Fibroblast of villous mesenchyme (primary cell): ENCODE measurements at regions not wholly inside any gene's neighbourhood (a gene's known extent, or its start where the extent isn't known, plus 50 kb on each side); places are given as distances from the start of the nearest gene placed in this dataset.
"Not testable (repeated sequence)": the region's sequence is repeated elsewhere in the genome, so short reads cannot be mapped to it uniquely, and the experiment has no call there.

Experiments used
- DNase-seq: peaks from one replicate; pipeline ENCODE4 v3.0.0-alpha.2; 2010; ENCODE audit warnings: low read depth
- H3K4me3 ChIP-seq: 2 replicates; pipeline ENCODE4 v1.5.1; 2011; ENCODE audit warnings: low read depth, mild to moderate bottlenecking, low read length
- TF ChIP-seq, protein P1 (sequence below): IDR thresholded peaks from 2 replicates; pipeline ENCODE4 v1.5.1; 2012; ENCODE audit warnings: low read depth, mild to moderate bottlenecking, low read length; ENCODE audit not compliant: insufficient read depth

DNA sequence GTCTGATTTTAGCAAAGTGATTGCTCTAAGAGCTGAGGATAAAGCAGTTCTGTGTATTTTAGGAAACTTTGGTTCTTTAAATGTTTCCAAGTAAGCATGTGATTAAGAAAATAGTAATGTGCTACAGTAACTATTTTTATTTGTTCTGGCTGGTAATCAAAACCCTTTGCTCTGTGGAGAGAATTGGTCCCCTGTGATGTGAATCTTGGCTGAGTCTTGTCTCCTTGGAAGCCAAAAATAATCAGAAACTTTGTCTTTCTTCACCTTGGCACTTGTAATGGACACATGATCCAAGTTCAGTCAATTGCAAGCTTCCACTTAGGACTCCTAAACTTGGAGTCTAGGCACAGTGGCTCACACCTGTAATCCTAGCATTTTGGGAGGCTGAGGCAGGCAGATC lies 422.7 kb upstream of the CDH20 start:
- DNase-seq: no peak
- no peak overlapping the region for H3K4me3 ChIP-seq
- TF ChIP-seq, protein P1, sequence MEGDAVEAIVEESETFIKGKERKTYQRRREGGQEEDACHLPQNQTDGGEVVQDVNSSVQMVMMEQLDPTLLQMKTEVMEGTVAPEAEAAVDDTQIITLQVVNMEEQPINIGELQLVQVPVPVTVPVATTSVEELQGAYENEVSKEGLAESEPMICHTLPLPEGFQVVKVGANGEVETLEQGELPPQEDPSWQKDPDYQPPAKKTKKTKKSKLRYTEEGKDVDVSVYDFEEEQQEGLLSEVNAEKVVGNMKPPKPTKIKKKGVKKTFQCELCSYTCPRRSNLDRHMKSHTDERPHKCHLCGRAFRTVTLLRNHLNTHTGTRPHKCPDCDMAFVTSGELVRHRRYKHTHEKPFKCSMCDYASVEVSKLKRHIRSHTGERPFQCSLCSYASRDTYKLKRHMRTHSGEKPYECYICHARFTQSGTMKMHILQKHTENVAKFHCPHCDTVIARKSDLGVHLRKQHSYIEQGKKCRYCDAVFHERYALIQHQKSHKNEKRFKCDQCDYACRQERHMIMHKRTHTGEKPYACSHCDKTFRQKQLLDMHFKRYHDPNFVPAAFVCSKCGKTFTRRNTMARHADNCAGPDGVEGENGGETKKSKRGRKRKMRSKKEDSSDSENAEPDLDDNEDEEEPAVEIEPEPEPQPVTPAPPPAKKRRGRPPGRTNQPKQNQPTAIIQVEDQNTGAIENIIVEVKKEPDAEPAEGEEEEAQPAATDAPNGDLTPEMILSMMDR: no peak

GRCh38 chr18:60911504-60911903 lies 421.7 kb upstream of the CDH20 start:
- DNase-seq: no peak
- TF ChIP-seq, protein P1: no peak
- no peak overlapping the region for H3K4me3 ChIP-seq

DNA sequence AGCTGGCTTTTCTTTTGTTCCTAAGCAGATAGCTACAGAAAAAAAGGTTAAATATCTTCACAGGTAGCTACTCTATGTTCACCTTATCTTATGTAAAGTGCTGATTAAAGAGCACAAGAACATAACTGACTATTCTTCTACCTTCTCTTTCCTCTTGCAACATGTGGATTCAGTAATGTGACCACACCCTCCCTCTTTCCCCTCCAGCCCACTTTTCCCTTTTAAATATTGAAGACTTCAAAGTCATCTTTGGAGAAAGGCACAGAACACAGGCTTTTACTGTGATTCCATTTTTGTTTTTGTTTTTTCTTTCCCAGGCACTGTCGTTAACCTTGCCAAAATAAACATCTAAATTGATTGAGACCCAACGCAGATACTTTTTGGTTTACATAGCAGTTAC lies 418.1 kb upstream of the CDH20 start:
- TF ChIP-seq, protein P1: no peak
- no peak overlapping the region for H3K4me3 ChIP-seq
- no peak for DNase-seq

DNA sequence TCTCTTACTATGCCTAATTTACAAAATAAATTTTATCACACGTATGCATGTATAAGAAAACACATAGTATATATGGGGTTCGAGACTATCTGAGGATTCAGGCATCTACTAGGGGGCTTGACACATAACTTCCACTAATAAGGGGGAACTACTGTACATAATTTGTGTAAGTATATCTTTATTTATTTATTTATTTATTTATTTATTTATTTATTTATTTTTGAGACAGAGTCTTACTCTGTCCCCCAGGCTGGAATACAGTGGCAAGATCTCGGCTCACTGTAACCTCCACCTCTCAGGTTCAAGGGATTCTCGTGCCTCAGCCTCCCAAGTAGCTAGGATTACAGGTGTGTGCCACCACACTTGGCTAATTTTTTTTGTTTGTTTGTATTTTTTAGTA lies 414.4 kb upstream of the CDH20 start:
- H3K4me3 ChIP-seq, DNase-seq: not testable (repeated sequence)

- no peak overlapping the region for H3K4me3 ChIP-seq
- no peak for DNase-seq
- TF ChIP-seq, protein P1: no peak
Observed at GRCh38 chr18:60925892-60926291, 407.3 kb upstream of the CDH20 start.

DNA sequence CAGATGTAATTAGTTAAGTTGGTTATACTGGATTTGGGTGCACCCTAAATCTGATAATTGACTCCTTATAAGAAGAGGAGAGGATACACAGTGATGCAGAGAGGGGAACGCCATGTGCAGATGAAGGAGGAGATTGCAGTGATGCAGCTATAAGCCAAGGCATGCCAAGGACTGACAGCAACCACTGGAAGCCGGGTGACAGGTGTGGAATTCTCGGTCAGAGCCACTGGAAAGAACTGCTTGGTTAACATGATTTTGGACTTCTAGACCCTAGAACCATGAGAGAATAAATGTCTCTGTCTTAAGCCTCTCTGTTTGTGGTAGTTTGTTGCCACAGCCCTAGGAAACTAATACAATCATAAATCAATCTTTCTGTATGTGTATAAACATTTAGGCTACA lies 403.3 kb upstream of the CDH20 start:
- TF ChIP-seq, protein P1: no peak
- no peak for DNase-seq
- no peak overlapping the region for H3K4me3 ChIP-seq

GRCh38 chr18:60935041-60935910 lies 398.0 kb upstream of the CDH20 start:
- TF ChIP-seq, protein P1: no peak
- no peak overlapping the region for H3K4me3 ChIP-seq
- no peak for DNase-seq
